NCI-H1417 (cell line): ENCODE measurements at regions not wholly inside any gene's neighbourhood (a gene's known extent, or its start where the extent isn't known, plus 50 kb on each side); places are given as distances from the start of the nearest gene placed in this dataset.
A peak's percentile ranks its signal among the peaks of the same experiment; 100 is the strongest.

Source experiments
- DNase-seq, 3 experiments: peaks; one replicate each; lab custom pipeline; 2025; lab: John Stamatoyannopoulos, UW

DNA sequence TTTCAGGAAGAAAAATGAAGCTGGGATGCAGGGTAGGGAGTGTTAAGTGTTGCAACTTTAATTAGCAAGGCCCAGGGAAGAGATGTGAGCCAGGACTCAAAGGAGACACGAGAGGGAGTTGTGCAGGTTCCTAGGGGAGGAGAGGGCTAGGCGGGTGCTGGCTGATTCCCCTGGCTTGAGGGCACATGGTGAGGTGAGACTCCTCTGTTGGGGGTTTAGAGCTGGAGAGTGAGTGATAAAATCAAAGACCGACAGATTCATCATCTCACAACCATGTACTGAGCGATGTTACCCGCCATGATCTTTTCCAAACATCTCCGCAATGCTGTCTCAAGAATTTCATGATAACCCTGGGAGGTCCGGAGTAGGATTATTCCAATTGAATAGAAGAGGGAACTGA, 161.8 kb upstream of the CSF3R start:
- DNase-seq: no peak

DNA sequence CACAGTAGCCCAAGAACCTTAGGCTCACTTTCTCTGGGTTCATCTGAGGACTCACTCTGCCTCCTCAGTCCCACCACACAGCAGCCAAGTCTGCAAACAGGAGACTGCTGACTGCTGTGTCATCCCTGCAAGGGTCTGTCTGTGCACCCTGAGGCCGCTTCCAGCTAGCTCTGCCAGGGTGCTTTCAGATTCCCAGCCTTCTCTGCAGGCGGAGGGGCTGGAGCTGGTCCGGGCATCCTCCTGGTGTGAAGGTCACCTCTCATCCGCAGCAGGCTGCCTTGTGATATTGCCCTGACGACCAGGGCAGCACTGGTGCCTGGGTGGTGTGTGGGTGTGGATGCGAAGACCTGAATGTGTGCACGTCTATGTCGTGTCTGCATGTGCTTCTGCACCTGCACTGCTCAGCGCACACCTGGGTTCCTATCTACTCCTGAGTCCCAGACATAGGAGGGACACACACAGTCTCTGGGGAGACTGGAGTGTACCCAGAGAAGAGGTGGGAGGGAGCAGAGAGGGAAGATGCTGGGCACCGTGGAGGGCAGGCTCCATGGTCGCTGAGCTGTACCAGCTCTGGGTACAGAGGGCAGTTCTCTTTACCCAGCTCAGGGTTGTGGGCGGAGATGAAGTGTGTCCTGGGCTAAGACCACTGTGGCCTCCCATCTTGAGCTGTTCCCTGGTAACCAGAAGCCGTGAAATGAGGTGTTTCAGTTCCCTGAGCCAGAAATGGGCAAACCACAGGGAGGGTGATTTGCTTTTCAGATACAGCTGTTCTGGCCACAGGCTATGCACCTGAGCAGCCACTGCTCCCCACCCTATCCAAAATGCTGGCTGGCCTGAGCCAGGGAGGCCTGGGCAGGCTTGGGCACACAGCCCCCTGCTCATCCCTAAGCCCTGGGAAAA, 160.9 kb upstream of the CSF3R start:
- DNase-seq: no peak

DNA sequence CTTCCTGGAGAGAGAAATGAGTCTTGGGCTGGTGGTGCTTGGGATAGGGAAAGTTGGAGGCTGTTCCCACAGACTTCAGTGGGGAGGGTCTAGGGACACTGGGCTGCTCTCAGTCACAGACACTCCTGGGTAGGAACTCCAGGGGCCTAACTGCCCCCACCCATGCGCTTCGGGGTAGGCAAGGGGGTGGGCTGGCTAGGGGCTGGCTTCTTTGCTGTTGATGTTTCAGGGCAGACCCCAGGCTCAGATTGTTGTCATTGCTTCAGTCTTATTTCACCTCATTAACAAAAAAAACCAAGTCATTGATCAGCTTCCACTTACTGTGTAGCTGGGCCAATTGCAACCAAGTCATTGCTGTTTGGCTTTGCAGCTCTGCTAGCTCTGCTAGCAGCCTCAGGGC, 160.1 kb upstream of the CSF3R start:
- DNase-seq: no peak

DNA sequence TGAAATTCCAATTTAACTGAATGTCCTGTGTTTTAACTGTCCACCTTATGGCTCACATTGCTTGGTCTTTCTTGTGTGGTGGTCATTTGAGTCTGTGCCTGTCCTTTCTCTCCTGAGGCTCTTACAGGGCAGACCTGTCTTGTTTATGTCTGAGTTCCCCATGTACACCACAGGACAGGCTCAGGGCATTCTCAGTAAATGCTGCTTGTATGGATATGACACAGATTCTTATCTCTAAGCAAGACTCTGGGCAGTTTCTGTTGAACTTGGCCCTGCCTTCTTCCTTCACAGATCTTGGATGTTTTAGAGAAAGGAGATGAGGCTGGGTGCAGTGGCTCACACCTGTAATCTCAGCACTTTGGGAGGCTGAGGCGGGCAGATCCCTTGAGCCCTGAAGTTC, 159.1 kb upstream of the CSF3R start:
- DNase-seq: no peak

DNA sequence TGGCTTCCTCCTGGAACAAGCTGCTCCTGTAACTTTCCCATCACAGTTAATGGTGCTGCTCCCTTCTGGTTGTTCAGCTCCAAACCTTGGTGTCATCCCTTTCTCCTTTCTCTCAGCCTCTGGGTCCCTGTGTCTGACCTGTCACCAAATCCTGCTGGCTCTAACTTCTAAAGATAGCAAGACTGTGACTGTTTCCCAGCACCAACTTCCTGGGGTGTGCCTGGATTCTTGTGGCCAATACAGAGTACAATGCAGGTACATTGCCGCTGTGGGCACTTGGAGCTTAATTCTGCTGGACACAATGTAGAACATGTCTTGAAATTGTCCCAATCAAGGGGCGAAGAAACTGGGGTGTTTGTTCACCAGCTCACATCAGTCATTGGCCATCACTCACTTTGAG, 156.7 kb upstream of the CSF3R start:
- DNase-seq: no peak

DNA sequence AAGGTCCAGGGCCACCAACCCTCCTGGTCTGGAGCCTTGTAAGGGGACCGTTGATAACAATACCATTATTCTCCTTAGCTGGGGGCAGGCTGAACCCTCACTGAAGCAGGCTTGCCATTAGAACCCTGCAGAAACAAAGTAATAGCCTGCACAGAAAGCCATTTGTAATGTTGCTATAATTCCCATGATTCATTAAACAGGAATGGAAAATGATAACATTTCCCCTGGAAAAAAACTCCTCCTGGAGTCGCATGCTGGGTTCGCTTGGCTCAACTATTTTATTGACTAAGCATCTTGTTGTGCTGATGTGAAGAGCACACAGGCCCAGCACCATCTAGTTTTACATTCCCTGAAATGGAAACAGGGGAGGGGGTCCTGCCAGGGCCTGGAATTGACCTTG, 155.6 kb upstream of the CSF3R start:
- DNase-seq: no peak

DNA sequence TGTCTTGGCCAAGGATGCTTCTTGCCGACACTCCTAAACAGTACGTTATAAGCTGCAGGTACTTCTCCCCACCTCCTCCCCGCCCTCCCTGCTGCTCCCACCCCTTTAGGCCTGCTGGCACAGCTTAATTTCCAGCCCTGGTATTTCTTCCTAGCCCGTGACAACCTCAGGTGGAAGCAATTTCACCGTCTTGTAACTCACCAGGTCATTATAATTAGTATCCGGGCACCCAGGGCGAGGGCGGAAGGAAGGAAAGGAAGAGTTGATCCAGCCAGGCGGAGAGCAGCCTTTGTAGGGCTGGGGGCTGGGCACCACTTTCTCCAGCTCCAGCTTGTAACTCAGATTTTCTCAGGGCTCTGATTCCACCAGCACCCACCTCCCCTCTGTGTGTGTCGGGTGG, 153.5 kb upstream of the CSF3R start:
- DNase-seq: no peak

DNA sequence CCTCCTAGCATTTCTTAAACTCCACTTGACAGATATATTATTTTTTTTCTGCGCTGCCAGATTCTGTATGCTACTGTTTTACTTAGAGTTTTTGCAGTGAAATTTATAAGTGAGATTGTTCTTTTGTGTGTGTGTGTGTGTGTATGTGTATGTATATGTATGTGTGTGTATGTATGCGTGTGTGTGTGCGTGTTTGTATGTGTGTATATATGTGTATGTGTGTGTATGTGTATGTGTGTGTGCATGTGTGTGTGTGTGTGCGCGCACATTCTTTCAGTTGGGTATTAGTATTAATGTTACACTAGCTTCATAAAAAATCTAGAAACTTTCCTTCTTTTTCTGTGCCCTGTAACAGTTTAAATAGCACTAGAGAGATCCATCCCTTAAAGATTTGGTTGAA, 152.6 kb upstream of the CSF3R start:
- no peak for DNase-seq

DNA sequence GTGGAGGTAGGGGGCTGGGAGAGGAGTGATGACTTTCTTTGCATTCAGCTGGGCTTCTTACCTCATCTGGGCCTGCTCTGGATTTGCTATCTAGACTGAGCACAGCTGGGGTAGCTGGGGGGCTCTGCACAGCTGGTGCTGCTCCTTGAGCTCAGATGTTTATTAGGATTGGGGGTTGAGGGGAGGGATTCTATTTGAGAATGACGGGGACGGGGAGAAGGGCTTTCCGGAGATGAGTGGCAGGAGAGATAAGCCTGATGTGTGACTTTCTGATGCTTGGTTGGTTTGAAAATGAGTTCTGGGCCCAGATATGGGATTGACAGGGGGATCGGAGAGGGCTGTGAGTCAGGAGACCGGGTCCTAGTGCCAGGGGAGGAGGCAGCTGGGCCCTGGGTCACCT, 146.1 kb upstream of the CSF3R start:
- DNase-seq: no peak

DNA sequence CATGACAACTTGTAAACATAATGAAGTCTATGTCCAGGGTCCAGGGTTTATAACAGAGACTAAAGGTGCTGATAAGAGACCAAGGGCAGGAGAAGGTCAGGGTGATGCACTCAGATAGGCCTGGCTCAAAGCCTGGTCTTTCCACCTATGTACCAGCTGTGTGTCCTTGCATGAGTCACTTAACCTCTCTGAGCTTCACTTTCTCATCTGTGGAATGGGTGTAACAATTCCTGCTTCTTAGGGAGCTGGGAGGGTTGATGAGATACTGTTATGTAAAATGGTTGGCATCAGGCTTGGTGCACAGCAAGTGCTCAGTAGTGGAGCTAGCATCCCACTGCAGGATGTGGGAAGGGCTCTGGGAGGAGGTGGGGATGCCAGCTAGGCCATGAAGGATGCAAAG, 143.7 kb upstream of the CSF3R start:
- DNase-seq: no peak

DNA sequence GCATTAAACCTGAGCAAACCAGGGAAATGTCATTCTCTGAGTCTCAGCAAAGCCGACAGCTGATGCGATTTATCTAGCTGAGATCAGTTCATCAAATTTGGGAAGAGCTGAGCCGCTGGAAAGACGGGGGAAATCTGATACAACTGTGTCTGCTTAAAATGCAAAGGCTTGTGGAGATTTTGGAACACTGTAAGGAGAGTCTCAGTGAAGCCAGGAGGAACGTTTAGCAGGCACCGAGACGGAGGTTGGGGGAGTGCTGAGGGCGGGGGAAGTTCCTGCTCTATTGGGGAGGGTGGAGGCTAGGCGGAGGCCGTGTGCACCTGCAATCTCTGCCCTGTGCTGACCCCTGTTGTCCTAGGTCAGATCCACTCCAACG, 143.2 kb upstream of the CSF3R start:
- no peak for DNase-seq

DNA sequence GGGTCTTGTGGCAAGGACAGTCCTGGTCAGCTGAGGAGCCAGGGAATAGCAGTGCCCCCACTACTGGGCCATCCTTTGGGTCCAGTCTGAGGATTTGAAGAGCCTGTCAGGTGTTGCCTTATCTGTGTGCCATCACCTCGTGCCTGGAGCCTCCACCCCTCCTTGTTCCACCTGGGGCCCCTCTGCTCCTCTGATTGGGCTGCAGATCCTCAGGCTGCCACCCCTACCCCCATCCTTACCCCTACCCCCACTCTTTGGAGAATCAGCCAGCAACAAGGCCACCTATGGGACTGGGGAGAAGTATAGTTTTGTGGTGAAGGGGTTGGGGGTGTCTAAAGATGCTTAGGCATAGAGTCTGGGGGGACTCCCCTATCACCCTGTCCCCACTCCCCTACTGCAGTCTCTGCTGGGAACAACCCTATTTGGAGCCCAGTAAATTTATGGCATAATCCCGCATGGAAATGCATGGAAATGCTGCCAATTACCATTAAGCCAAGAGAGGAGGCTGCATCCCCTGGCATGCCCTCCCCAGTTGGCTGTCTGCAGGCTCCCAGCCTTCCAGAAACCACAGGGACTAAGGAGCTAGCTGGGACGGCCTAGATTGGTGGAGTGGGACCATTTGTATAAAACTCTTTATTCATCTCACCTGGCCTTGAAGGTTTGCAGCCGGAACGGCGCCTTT, 142.7 kb upstream of the CSF3R start:
- DNase-seq: peak in 1 of 3 experiments; percentile 35

DNA sequence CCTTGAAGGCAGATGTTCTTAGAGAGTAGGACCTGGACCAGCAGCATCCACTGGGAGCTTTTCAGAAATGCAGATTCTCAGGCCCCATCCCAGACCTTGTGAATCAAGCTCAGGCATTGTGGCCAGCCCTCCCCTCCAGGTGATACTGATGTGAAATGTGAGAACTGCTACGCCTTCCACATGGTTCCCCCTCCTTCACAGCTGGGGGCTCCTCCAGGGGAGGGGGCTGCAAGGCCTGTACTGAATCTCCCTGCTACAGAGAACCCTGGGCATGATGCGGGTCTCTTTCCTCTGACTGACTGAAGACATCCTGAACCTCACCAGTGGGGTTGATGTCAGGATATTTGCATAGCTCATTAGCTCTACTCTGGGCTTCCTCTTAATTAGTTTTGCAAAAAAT, 141.8 kb upstream of the CSF3R start:
- no peak for DNase-seq

DNA sequence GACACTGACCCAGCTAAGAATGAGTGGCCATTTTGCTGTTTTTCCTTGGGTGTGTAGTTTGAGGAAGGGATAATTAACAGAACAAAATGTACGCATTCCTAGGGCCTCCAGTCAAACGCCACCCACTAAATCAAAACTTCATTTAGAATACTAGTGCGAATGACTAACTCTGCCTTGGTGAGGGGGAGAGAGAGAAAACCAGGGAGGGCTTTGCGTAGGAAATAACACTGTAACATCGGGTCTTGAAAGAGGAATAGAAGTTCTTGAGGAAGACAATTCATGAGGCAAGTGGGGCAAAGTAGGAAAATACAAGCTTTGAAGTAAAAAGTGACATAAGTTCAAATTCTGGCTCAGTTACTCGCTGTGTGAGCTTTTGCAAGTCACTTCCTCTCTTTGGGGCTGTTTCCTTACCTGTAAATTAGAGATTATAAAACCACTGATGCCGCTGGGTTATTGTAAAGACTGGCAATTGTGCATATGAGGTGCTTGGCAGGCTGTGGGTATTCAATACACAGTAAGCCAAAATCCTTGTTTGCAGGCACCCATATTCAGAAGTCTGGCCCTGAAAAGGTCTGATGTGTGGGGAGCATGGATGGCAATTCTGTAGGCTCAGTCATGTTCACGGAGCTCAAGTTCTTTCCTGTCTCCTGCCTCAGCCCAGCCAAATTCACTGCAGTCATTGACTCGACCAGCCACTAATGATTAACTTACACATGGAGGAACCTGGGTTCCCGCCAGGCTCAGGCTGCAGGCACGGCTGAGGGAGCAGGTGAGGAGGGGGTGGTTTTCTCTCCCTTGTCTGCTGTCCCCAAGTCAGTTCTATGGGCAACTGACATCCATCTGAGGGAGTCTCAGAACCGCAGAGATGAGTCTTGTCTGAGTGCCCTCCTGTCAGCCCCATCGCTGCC, 140.3 kb upstream of the CSF3R start:
- no peak for DNase-seq

DNA sequence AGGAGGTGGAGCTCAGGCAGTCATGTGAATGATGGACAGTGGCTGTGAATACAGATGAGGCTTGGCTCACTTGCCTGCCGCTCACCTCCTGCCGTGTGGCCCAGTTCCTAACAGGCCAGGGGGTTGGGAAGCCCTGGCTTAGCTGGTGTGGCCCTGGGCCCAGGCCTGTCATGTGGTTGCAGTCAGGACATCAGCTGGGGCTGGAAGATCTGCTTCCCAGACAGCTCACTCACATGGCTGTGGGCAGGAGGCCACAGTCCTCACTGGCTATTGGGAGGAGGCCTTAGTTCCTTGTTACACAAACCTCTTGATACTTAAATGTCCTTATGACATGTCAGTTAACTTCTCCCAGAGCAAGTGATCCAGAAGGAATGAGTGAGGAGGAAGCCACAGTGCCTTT, 138.8 kb upstream of the CSF3R start:
- DNase-seq: no peak

DNA sequence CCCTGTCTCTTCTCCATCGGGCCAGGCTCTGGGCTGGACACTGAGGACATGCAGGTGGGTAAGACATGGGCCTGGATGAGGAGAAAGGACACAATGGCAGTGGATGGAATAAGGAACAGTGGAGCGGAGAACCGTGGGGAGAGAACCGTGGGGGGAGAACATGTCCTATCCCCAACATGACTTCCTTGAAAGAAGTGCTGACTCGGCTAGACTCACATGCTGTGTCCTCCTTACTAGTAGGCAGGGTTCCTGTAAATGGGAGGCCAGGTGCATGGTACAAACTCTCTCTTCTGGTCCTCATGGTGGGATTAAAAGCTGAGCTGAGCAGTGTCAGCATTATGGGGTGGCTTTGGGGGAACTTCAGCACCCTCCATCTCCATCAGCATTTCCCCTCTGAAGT, 137.4 kb upstream of the CSF3R start:
- DNase-seq: no peak

DNA sequence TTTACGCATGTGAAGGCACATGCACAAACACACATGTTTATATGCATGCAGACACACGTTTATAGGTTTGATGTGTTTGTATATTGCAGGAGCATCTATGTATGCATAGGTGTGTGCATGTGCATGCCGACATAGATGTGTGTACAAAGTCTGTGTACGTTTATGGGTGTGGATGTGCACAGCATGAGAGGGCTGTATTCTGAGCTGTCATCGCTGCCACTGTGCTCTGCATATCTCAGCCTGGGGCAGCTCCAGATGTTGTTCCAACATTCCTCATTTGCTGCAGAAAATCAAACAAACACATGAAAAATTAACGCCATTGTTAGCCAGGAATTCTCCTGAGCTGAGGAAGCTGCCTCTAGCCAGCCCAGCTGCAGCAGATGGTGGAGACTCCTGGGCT, 132.3 kb upstream of the CSF3R start:
- no peak for DNase-seq

DNA sequence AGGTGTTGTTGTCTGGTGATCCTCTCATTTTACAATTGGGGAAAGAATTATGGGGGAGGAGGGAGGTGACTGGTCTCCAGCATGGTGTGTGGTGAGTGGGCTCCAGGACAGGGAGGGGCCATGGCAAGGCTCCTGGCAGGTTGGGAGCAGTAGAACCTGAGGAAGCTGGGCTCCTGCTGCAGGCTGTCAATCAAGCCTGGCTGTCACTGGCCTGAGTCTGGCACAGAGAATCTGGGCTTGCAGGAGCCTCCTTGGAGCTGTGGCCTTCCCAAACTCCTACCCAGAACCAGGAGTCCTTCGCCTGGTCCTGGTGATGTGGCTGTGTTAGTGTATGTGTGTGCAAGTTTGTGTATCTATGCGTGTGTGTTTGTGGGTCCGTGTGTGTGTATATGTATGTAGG, 131.9 kb upstream of the CSF3R start:
- DNase-seq: no peak

DNA sequence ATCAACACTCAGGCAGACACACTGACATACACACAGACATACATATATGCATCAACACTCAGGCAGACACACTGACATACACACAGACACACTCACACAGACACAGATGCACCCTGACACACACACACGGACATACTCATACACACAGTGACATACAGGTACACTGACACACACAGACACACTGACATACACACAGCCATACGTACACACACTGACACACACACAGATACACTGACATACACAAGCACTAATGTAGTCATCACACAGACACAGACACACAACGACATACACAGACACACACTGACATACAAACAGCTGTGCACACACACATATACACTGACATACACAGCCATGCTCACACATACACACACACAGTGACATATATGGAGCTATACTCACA, 131.0 kb upstream of the CSF3R start:
- DNase-seq: no peak

DNA sequence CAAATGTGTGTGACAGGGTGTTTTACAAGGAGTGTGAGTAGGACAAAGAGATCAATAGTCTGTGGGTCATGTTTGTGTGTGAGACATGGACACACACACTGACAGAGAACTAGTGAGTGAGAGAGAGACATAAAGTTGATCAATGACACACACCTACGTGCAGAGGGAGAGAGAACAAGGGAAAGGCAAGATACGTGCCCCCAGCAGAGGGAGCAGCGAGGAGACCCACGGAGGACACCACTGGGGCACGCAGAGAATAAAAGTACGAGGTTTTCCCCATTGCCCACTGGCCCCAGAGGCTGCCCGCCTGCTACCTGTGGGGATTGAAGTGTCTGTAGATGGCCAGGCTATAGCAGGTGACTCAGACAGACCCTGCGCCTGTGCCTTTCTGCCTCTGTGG, 130.2 kb upstream of the CSF3R start:
- no peak for DNase-seq

DNA sequence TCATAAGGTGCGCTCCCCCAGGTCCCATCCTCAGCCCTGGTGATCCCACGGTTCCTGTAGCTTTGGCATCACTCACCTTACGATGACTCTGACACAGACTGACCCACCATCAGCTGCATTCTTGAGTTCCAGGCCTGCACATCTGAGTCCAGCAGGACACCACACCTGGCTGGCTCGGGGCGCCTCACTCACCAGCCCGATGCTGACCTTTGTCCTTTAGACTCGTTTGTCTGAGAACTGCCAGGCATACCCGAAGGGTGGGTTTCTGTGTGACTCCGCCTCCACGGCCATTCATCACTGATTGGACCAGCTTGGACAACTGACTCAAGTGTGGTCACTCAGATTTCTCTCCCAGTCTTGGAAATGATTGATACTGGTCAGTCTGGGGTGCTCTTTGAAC, 129.4 kb upstream of the CSF3R start:
- DNase-seq: no peak

DNA sequence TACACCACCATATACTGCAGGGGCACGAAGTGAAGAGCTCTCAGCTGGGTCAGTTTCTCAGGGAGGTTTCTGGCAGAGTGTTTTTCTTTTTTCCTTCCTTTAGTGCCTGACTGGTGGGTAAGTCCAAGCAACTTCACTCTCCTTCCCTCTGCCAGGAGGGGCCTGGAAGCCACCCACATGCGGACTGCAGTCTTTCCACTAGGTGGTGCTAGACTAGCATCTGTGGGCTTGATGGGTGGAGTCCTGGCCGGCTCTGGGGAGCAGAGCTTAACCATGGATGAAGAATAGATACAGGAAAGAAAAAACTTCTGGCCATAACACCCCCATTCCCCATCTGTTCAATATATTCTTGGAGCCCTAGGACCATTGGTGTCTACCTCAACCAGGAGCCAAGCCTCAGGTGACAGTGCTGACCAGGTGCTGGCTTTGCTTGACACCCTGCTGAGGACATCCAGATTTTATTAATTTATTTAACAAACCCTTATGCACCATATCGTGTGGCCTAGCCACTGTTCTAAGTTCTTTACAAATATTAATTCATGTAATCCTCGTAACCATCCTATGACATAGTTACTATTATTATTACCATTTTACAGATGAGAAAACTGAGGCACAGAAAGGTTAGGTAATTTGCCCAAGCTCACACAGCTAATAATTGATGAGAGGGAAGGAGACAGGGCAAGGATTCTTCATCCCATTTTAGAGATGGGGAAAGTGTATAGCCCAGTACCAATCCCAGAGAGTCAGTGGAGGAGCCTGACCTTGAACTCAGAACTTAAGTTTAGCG, 126.7 kb upstream of the CSF3R start:
- peak; percentile 64 to 83 (median 80) for DNase-seq
